DND-41 (cell line): ENCODE measurements at regions not wholly inside any gene's neighbourhood (a gene's known extent, or its start where the extent isn't known, plus 50 kb on each side); places are given as distances from the start of the nearest gene placed in this dataset.

Experiments
- ATAC-seq: fragments of 200-7000 bp; cut with Tn5 transposase; 3 replicates; pipeline ENCODE4 v1.9.1; 2021; ENCODE audit warnings: low read depth; ENCODE audit not compliant: insufficient read depth
- DNase-seq: peaks from one replicate; pipeline ENCODE4 v3.0.0-alpha.2; 2020
- H2AFZ ChIP-seq: 2 replicates; pipeline ENCODE4 v1.6.0; 2012; ENCODE audit warnings: low read depth, low read length
- H3K27ac ChIP-seq: 2 replicates; pipeline ENCODE4 v1.5.1; 2012; ENCODE audit warnings: low read length, inconsistent platforms
- H3K27me3 ChIP-seq: fragments of 200-600 bp; sonication (generic); 2 replicates; pipeline ENCODE4 v1.6.0; 2012; ENCODE audit warnings: low read length, mild to moderate bottlenecking, inconsistent platforms; ENCODE audit not compliant: insufficient read depth, poor library complexity
- H3K36me3 ChIP-seq: 2 replicates; pipeline ENCODE4 v1.5.1; 2012; ENCODE audit warnings: low read length, inconsistent platforms; ENCODE audit not compliant: insufficient read depth
- H3K4me1 ChIP-seq: 2 replicates; pipeline ENCODE4 v1.5.1; 2012; ENCODE audit warnings: mild to moderate bottlenecking, low read length; ENCODE audit not compliant: insufficient read depth
- H3K4me2 ChIP-seq: 2 replicates; pipeline ENCODE4 v1.6.0; 2012; ENCODE audit warnings: mild to moderate bottlenecking, moderate library complexity, low read length, inconsistent platforms; ENCODE audit not compliant: insufficient read depth
- H3K4me3 ChIP-seq, 2 experiments: fragments of 200-600 bp in 1 of 2; shearing (Covaris generic) in 1 of 2; 2 replicates each; pipeline ENCODE4 v1.5.1; 2012 to 2016; ENCODE audit warnings: inconsistent platforms in 2 of 2, low read length in 2 of 2, mild to moderate bottlenecking in 2 of 2, low read depth in 1 of 2, moderate library complexity in 1 of 2
- H3K79me2 ChIP-seq: 2 replicates; pipeline ENCODE4 v1.6.0; 2012; ENCODE audit warnings: low read length, inconsistent platforms; ENCODE audit not compliant: insufficient read depth
- H3K9ac ChIP-seq: 2 replicates; pipeline ENCODE4 v1.6.0; 2012; ENCODE audit warnings: low read depth, mild to moderate bottlenecking, inconsistent platforms, low read length, moderate library complexity
- H3K9me3 ChIP-seq: 2 replicates; pipeline ENCODE4 v1.5.1; 2012; ENCODE audit warnings: low read length, moderate library complexity, mild to moderate bottlenecking, inconsistent platforms; ENCODE audit not compliant: insufficient read depth, severe bottlenecking
- H4K20me1 ChIP-seq: 2 replicates; pipeline ENCODE4 v1.6.0; 2012; ENCODE audit warnings: low read length; ENCODE audit not compliant: insufficient read depth
- CTCF ChIP-seq: IDR thresholded peaks from 2 replicates; pipeline ENCODE4 v1.5.1; 2012; ENCODE audit warnings: borderline replicate concordance, low read length, moderate library complexity, mild to moderate bottlenecking; ENCODE audit not compliant: poor library complexity, severe bottlenecking; ENCODE audit errors: extremely low read depth
- EZH2 ChIP-seq: IDR thresholded peaks from 3 replicates; pipeline ENCODE4 v1.6.1; 2012; ENCODE audit warnings: borderline replicate concordance, low read depth, mild to moderate bottlenecking, moderate library complexity, low read length, inconsistent platforms; ENCODE audit not compliant: severe bottlenecking

GRCh38 chr19:31450696-31451095 is 101.5 kb upstream of the TSHZ3 start:
- DNase-seq (no peak), ATAC-seq (no peak)
- TF ChIP-seq EZH2 (no peak), CTCF (no peak)
- Histone ChIP-seq H3K4me1 (no peaks in the 10 kb centered on the region), H3K4me3 (no peak overlapping the region), H2AFZ (no peak overlapping the region), H3K36me3 (no peaks in the 10 kb centered on the region), H3K9me3 (no peaks in the 10 kb centered on the region), H4K20me1 (no peaks in the 10 kb centered on the region), H3K27me3 (peaks cover 4% of the 10 kb centered on the region), H3K9ac (no peak overlapping the region), H3K4me2 (no peak overlapping the region), H3K79me2 (no peaks in the 10 kb centered on the region), H3K27ac (no peak overlapping the region)

GRCh38 chr19:31451686-31452330 is 102.6 kb upstream of the TSHZ3 start:
- no peak overlapping the region for H2AFZ ChIP-seq
- H3K9ac ChIP-seq = no peak overlapping the region
- H3K36me3 ChIP-seq = no peaks in the 10 kb centered on the region
- ATAC-seq (no peak), DNase-seq (no peak)
- H3K4me3 ChIP-seq = no peak overlapping the region
- H3K79me2 ChIP-seq = no peaks in the 10 kb centered on the region
- H3K4me2 ChIP-seq = no peak overlapping the region
- TF ChIP-seq EZH2 (no peak), CTCF (no peak)
- H4K20me1 ChIP-seq = no peaks in the 10 kb centered on the region
- no peak overlapping the region for H3K27ac ChIP-seq
- H3K4me1 ChIP-seq = no peaks in the 10 kb centered on the region
- peaks cover 4% of the 10 kb centered on the region for H3K27me3 ChIP-seq
- no peaks in the 10 kb centered on the region for H3K9me3 ChIP-seq

GRCh38 chr19:31459430-31459829 is 110.2 kb upstream of the TSHZ3 start:
- DNase-seq (no peak), ATAC-seq (no peak)
- Histone ChIP-seq H4K20me1 (no peaks in the 10 kb centered on the region), H3K4me3 (no peak overlapping the region), H3K4me2 (no peak overlapping the region), H3K36me3 (no peaks in the 10 kb centered on the region), H3K4me1 (no peaks in the 10 kb centered on the region), H3K9ac (no peak overlapping the region), H2AFZ (no peak overlapping the region), H3K27me3 (peaks cover 9% of the 10 kb centered on the region), H3K27ac (no peak overlapping the region), H3K79me2 (no peaks in the 10 kb centered on the region), H3K9me3 (no peaks in the 10 kb centered on the region)
- TF ChIP-seq EZH2 (no peak), CTCF (no peak)
